UCSD-AML1 (cell line): ENCODE measurements at regions not wholly inside any gene's neighbourhood (a gene's known extent, or its start where the extent isn't known, plus 50 kb on each side); places are given as distances from the start of the nearest gene placed in this dataset.
"Not testable (repeated sequence)": the region's sequence is repeated elsewhere in the genome, so short reads cannot be mapped to it uniquely, and the experiment has no call there.

Experiments used
- DNase-seq: peaks from one replicate; lab custom pipeline; 2025; ENCODE audit not compliant: unreplicated experiment; lab: John Stamatoyannopoulos, UW

DNA sequence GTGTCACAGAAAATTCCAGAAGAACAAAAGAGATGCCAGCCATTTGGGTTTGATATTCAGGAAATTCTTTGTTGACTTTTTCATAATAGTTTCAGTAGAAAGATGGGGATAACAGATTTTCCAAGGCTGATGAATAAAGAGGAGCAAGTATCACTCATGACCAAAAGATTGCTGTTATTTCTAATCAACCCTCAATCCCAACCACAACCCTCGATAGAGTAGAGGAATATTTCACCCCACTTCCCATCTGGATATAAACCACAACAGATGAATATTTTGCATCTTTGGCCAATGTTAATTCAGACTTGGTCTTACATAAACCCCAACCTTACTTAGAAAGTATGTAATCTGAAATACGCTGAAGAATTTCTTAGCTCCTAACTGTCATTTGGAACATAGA lies 232.4 kb downstream of the SEC16B start:
- no peak for DNase-seq

DNA sequence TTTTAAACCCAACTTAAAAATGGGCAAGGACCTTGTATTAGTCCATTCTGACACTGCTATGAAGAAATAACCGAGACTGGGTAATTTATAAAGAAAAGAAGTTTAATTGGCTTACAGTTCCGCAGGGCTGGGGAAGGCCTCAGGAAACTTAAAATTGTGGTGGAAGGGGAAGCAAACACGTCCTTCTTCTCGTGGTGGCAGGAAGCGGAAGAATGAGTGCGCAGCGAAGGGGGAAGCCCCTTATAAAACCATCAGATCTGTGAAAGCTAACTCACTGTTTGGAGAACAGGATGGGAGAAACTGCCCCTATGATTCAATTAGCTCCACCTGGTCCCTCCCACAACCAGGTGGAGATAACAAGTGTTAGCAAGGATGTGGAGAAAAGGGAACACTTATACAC lies 237.7 kb downstream of the SEC16B start:
- DNase-seq = peak; percentile 44

DNA sequence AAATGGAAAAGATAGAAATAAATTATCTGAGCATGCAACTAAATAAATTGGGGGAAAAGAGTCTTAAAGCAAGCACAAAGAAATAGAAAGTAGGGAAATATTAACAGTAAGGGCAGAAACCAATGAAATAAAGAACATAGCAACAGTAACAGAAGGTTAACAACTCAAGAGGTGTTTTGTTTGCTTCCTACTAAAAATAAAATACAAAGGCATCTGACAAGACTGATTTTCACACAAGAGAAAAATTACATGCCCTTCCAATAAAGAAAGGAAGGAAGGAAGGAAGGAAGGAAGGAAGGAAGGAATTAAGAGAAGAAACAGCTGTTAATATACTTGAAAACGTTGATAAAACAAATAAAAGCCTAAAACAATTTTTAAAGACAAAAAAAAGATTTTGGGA lies 240.2 kb downstream of the SEC16B start:
- no peak for DNase-seq

DNA sequence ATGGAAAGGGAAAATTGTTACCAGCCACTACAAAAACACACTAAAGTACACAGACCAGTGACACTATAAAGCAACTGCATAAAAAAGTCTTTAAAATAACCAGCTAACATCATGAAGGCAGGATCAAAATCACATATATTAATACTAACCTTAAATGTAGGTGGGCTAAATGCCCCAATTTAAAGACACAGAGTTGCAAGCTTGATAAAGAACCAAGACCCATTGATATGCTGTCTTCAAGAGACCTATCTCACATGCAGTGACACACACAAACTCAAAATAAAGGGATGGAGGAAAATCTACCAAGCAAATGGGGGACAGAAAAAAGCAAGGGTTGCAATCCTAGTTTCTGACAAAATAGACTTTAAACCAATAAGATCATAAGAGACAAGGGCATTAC lies 246.3 kb downstream of the SEC16B start:
- no peak for DNase-seq

DNA sequence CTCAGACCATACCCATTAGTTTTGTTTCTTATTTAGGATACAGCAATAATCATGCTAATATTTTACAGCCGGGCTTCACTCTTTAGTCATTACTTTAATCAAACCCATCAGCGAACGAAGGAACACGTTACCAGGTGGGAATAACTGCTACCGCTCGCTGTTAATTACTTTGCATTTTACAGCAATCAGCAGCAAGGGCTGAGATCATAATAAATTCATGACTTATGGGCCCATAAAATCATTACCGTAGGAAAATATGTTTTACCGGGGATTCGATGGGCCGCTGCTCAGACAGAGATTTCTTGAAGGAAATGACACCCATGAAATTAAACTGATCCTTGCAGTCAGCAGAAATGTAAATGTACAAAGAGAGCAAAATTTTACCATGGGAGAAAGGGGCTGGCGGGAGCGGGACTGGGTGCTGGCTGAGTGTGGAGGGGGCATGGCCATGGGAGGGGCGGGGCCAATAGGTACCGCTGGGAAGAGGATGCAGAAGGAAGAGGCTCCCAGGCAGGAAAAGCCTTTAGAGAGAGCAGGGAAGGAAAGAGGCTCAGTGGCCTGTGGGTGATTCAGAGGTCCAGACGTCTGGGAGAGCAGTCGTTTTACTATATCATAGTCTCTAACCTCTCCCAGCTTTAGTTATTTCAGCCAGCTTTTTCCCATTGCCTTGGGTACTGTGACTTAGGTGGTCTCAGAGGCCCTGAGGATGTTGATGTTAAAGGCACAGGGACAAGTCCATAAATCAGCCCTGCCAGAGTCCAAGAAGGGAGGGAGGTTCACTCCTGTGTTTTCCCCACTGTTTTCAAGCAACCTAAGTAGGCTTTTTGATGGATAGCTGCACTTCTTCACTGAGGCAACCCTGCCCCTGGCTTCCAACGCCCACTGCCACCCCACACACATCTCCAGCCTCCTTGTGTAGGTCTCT lies 258.9 kb downstream of the SEC16B start:
- no peak for DNase-seq

DNA sequence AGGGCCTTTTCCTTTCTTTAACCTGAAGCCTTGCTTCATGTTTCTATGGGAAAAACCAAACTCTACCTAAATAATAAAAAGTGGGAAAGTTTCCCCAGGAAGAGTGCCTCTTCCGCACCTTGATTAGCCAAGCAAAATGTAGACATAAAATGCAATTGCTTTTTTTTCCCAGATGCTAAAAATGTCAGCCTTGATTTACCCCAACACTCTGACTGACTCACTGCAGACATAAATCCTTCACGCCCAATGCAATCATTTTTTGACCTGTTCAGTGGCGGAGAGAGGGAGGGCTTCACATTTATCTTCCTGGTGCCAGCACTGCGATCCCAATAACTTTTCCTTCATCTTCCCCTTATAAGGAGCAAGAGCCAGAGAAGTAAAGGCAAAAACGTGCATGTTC lies 261.5 kb downstream of the SEC16B start:
- no peak for DNase-seq

DNA sequence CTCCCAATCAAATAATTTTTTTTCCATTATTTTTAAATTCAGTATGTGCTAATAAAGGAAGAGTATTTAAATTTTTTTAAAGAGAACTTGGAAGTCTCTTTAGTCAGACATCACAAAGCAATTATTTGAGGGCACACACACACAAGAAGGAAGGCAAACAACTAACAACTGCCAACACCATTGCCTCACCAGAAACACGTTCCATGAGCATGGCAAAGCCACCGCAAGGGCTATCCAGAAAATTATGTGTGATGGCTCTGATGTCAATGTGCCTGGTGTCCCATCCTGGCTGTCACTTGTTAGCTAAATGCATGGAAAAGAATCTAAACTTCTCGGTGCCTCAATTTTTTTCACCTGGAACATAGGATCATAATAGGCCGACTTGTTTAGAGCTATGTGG lies 262.9 kb downstream of the SEC16B start:
- no peak for DNase-seq

DNA sequence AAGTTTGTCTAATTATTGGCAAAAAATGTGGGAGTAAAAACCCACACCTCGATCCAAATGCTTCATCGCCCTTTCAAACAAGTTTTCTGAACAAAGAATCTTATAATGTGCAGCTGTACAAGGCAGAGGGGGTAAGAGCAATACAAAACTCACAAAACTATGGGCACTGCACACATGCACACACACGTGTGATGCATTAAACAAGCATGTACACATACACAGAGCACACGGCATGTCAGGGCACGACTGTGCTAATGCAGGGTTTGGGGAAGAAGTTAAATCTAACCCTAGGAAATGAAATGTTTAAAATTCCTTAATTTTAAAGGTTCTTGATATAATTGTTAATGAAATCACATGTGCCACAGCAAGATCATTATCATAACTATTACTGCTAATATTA lies 264.0 kb downstream of the SEC16B start:
- no peak for DNase-seq

DNA sequence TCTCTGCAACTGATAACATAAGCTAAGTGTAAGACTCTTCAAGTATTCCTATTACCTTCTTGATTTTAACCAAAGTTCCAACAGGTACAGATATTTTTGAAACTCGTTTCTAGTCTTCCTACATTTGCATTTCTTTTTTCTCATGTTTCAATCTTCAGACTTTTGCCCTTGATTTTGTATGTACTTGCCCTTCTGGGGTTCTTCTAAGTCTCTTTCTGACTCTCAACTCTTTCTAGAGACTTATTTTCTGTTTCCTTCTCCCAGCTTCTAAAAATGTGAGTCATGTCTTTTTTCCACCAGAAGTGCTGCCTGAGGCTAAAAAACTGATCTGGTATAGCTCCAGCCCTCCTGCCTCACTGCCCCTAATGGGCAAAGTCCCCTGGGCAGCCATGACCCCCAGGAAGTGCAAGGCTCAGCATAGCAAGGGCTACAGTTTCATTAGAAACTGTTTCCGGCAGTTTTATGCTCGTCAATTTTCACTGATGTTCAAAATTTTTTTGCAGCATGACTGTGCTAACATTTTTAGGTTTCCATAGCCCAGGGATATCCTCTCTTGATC lies 265.9 kb downstream of the SEC16B start:
- no peak for DNase-seq

DNA sequence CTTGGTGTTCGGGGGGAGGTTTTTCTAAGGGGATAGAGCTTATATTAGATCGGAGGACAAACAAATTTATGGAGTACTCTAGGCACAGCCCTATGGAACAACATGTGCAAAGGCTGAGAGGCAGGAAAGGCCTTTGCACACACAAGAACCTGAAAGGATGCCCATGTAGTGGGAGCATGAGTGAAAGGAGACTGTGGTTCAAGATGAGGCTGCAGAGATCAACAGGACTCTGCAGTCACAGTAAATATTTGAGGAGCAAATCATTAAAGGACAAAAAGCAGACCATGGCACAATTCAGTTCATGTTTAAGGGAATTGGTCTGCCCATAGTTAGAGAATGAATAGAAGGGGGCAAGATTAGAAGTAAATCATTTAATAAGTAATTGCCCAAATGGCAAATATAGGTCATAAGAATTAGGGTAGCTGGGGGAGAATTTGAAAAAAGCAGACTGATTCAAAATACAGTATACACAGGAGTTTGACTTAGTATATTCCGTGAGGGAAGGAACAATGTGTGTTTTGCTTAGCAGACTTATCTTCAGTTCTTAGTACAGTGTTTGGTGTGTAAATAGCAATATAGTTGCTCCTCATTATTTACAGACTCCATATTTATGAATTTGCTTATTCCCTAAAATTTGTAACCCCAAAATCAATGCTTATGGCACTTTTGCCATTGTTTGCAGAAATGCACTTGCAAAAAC lies 268.1 kb downstream of the SEC16B start:
- DNase-seq = no peak

DNA sequence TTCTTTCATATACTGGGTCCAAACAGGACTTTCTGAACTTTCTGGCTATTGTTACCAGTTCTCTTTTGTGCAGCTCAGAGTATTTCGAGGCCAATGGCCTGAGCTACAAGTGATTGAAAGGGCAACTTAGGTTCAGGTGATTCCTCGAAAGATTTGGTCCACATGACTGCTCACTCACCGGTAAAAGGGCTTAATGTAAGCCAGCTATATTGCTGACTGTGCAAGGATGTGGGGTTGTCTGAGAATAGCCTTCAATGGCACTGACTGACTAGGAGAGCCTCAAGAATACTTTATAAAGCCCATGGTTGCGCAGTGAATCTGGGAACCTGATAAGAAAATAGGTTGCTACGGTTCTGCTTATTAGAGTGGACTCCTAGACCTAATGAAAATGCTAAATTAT lies 269.0 kb downstream of the SEC16B start:
- no peak for DNase-seq

DNA sequence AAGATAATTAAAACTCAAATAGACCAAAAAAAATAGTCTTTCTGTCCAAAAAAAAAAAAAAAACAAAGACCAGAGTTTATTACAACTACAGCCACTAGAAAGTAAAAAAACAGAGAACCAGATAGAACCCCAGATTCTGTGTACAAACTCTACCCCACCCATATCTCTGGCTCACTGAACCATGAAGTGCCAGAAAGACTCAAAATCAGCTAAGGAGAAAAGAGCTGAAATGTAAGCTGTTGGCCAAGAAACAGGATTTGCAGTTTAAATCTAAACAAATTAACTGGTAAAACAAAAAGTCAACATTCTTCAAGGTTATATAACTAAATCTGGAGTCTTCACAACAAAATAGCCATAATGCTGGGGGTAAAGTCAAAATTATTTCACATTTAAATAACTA lies 278.9 kb downstream of the SEC16B start:
- DNase-seq = no peak

DNA sequence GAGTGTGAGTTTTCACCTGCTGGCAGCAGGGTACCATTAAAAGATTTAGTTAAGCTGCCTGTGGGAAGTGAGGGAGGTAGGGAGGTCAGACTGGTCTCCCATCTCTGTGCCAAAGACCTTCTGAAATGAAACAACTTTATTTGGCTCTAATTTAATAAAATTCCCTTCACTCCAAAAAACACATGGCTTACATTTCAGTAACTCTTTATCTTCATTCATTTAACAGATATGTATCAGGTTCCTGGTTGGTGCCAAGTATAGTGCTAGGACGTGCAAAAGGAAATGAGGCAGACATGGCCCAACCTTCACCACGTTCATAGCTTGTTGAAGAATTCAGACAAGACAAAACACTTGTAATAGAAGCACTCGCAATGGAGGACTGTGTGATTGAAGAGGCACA lies 282.3 kb downstream of the SEC16B start:
- no peak for DNase-seq

DNA sequence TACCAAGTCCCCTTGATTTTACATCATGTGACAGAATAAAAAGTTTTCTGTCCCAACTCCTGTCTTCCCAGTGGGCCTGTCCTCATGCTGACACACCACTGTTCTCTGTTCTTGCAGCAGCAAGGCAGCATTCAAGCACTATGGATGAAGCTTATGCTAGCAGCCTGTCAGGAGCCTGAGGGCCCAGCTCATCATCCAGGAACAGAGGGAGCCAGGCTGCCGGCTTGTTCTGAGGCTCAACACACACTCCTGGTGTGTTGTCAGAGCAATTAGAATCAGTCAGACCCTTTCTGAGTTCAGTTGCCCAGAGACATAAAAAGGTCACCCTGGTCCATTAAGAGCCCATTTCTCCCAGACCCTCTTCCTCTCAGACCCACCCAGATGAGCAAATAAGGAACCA lies 282.9 kb downstream of the SEC16B start:
- DNase-seq = no peak

DNA sequence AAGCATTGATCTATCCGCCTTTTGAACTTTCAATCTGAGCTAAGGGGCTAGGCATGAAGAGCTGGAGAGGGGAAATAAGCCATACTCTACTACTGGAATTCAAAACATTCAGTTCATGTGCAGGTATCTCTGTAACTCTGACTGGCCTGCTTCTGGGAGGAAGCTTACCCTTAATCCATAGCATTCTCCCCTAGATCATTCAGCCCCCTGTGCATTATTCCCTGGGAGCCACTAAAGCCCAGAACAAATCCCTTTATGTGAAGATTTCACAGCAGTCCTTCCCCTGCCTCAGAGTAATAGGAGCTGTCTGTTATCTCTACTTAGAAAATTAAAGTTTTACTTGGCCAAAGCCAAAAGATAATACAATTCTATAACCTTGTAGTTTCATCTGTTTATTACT lies 300.7 kb downstream of the SEC16B start:
- DNase-seq = no peak

DNA sequence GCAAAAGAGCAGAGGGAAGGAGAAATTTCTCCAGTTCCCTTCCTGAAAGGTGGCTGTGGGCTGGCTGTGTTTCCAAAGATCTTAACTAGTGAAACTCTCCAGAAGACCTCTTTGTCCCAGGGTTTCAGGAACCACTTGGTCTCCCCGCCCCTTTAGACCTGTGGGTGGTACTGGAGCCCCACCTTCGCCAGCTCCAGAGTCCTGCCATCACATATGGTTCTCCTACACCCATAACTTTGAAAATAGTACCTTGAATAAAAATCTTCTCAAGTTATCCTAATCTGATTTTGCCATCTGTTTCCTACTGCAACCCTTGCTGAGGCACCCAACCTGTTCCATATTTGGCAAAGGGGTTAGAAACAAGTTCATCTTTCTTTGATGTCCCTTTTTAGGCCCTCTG lies 303.9 kb downstream of the SEC16B start:
- no peak for DNase-seq

DNA sequence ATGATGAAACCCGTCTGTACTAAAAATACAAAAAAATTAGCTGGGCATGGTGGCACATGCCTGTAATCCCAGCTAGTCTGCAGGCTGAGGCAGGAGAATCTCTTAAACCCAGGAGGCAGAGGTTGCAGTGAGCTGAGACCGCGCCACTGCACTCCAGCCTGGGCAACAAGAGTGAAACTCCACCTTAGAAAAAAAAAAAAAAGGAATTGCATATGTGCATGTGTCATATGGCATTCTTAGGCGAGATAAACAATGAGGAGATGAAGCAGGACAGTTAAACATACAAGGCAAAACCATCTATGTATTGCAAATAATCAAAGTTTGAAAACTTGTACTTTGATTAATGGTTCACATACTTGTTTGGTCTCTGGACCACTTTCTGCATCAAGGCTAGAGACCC lies 305.1 kb downstream of the SEC16B start:
- not testable (repeated sequence) for DNase-seq

DNA sequence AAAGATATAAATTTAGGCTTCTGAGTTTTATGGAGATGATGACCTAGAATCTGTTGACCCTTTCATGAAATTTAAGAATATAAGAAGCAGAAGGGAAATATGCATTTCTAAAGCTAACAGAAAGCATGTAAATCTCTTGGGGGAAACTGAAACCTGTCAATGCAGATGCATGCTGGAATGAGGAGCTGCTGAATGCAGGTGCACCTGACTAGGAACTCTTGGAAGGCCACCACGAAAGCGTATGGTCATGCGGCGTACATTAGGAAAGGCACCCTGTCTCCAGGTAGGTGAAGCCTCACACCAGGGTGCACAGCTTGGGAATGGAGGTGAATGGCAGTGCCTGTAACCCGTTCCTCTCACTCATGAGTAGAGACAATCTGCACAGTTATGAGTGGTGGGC lies 309.7 kb downstream of the SEC16B start:
- DNase-seq = no peak

DNA sequence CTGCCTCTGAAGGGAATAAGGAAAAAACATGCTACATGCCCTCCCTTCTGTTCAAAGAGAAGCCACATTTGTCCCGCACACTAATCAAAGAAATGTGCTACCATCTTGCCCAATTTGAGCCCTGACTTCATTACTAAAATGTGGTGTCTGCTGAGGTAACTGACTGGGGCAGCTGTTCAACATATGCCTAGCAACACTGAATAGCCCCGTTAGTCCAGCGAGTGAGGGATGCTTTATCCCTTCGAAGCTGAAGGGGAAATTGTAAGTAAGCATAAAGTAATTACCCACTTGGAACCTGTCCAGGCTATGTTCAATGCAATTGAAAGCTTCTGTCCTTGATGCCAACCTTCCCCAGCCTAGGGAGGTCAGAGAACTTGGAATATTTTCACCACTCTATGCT lies 310.6 kb downstream of the SEC16B start:
- DNase-seq = no peak

DNA sequence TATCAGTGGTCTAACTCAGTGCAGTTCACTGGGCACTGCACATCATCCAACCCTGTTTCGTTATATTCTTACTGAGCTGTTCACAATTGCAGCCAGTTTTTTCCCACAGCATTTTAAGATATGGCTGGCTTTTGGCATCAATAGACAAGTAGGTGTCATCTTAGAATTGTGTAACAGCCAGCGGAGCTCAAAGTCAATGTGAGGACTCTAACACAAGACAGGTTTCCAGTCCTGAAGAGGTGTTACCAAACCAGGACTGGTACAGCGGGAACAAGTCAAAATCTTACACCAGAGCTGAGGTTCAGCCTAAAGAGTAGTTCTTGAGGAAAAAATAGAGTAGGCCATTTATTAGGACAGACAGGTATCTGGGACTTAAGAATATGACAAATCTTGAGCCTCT lies 313.3 kb downstream of the SEC16B start:
- no peak for DNase-seq

DNA sequence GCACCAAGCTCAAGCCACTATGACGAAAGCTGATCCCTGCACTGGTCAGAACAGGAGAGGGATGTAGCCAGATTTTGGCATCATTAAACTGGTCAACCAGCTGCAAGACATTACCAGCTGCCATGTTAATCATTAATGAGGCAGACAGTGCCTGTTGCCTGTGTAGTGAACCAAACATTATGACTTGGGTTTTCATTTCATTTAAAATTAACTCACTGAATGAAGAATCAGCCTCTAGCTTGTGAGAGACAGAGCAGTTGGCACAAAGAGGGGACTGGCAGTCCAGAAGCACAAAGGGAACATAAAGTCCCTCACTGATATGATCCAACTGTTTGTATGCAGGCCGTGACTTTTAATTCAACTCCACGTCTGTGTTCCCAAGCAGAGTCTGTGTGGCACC lies 318.9 kb downstream of the SEC16B start:
- no peak for DNase-seq

DNA sequence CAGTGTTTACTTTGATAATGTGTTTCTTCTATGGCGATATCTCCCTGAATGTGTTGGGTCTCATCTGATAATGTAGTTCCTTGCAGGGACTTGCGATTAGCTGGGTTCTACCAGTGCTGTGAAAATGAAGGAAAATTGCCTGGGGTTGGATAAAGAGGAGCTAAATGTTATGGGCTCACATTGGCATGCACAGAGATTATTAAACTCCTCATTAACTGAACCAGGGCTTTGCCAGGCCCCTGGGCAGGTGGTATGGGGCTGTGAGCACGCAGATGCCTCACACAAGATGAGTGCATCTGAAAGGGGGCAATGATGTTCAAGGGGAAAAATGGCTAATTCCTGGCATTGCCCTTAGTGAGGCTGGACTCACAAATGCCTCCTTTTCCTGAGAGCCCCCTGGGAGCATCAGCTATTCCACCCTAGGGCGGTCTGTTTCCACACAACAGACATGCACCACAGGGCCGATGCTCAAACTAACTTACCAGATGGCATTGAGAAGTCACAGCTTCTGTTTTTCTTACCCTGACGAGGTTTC lies 321.1 kb downstream of the SEC16B start:
- DNase-seq = no peak
